GM21447 (cell line): ENCODE measurements at regions not wholly inside any gene's neighbourhood (a gene's known extent, or its start where the extent isn't known, plus 50 kb on each side); places are given as distances from the start of the nearest gene placed in this dataset.

Experiments used
- ATAC-seq: cut with Tn5 transposase; IDR thresholded peaks from one replicate; pipeline ENCODE4 v1.9.1; 2021; ENCODE audit not compliant: unreplicated experiment

- ATAC-seq: no peak
Observed at GRCh38 chr16:48903039-48903438, 293.1 kb upstream of the N4BP1 start.

- ATAC-seq: no peak
Observed at GRCh38 chr16:48901712-48902374, 291.9 kb upstream of the N4BP1 start.

- ATAC-seq: no peak
Observed at GRCh38 chr16:48899500-48899899, 289.5 kb upstream of the N4BP1 start.

GRCh38 chr16:48897698-48898205, 287.8 kb upstream of the N4BP1 start:
- no peak for ATAC-seq

GRCh38 chr16:48895142-48895541, 285.2 kb upstream of the N4BP1 start:
- no peak for ATAC-seq

GRCh38 chr16:48892893-48893292, 282.9 kb upstream of the N4BP1 start:
- no peak for ATAC-seq

GRCh38 chr16:48887646-48888210, 277.7 kb upstream of the N4BP1 start:
- no peak for ATAC-seq

GRCh38 chr16:48885471-48885870, 275.5 kb upstream of the N4BP1 start:
- ATAC-seq: no peak

GRCh38 chr16:48881272-48881671, 271.3 kb upstream of the N4BP1 start:
- ATAC-seq: no peak

GRCh38 chr16:48879223-48880122, 269.5 kb upstream of the N4BP1 start:
- no peak for ATAC-seq

- no peak for ATAC-seq
Observed at GRCh38 chr16:48877946-48878345, 268.0 kb upstream of the N4BP1 start.

GRCh38 chr16:48870141-48870540, 260.2 kb upstream of the N4BP1 start:
- no peak for ATAC-seq

GRCh38 chr16:48865520-48865919, 255.5 kb upstream of the N4BP1 start:
- ATAC-seq: no peak

- ATAC-seq: no peak
Observed at GRCh38 chr16:48864055-48864454, 254.1 kb upstream of the N4BP1 start.

- no peak for ATAC-seq
Observed at GRCh38 chr16:48862087-48862532, 252.1 kb upstream of the N4BP1 start.

- ATAC-seq: no peak
Observed at GRCh38 chr16:48860341-48860740, 250.4 kb upstream of the N4BP1 start.

GRCh38 chr16:48852951-48853350, 243.0 kb upstream of the N4BP1 start:
- no peak for ATAC-seq

- ATAC-seq: no peak
Observed at GRCh38 chr16:48852458-48852857, 242.5 kb upstream of the N4BP1 start.

- ATAC-seq: no peak
Observed at GRCh38 chr16:48850097-48850770, 240.3 kb upstream of the N4BP1 start.

- no peak for ATAC-seq
Observed at GRCh38 chr16:48846277-48846676, 236.3 kb upstream of the N4BP1 start.

GRCh38 chr16:48845261-48845660, 235.3 kb upstream of the N4BP1 start:
- ATAC-seq: no peak
